Left ventricle myocardium inferior (tissue), 1 donor: ENCODE measurements at regions not wholly inside any gene's neighbourhood (a gene's known extent, or its start where the extent isn't known, plus 50 kb on each side); places are given as distances from the start of the nearest gene placed in this dataset.

Experiments used
- DNase-seq: peaks from one replicate; pipeline ENCODE4 v3.0.0-alpha.2; 2020
- H3K27ac ChIP-seq: fragments of 200-600 bp; replicated peaks from 2 replicates; pipeline ENCODE4 v1.8.0; 2021
- H3K27me3 ChIP-seq: fragments of 200-600 bp; 2 replicates; pipeline ENCODE4 v1.8.0; 2021; ENCODE audit warnings: low read depth
- H3K36me3 ChIP-seq: fragments of 200-600 bp; 2 replicates; pipeline ENCODE4 v1.8.0; 2021
- H3K4me1 ChIP-seq: fragments of 200-600 bp; 2 replicates; pipeline ENCODE4 v1.8.0; 2021
- H3K4me3 ChIP-seq: fragments of 200-600 bp; 2 replicates; pipeline ENCODE4 v1.8.0; 2021; ENCODE audit warnings: mild to moderate bottlenecking, moderate library complexity
- H3K9me3 ChIP-seq: fragments of 200-600 bp; replicated peaks from 2 replicates; pipeline ENCODE4 v1.8.0; 2021
- CTCF ChIP-seq: fragments of 200-600 bp; IDR thresholded peaks from 2 replicates; pipeline ENCODE4 v1.8.0; 2021; ENCODE audit warnings: antibody characterized with exemption, mild to moderate bottlenecking, borderline replicate concordance
- intact Hi-C: fragments of 100-400 bp; cut with micrococcal nuclease; formaldehyde crosslinking; loops from one replicate; pipeline ENCODE4 v1.11.0; 2022
- donor health status: DM: no; HTN: yes; CAD: no; lungs with severe emphysema.

GRCh38 chr16:47886631-47887415 is 269.0 kb downstream of the ABCC12 start:
- no peak overlapping the region for H3K4me3 ChIP-seq
- peaks cover 6% of the 10 kb centered on the region for H3K9me3 ChIP-seq
- DNase-seq = no peak
- no peaks in the 10 kb centered on the region for H3K4me1 ChIP-seq
- intact Hi-C loops = no loop called here
- H3K27me3 ChIP-seq = peaks cover 59% of the 10 kb centered on the region
- H3K27ac ChIP-seq = no peak overlapping the region
- no peaks in the 10 kb centered on the region for H3K36me3 ChIP-seq
- no peak for TF ChIP-seq CTCF

GRCh38 chr16:47886139-47886538 is 269.7 kb downstream of the ABCC12 start:
- intact Hi-C loops = no loop called here
- no peak for DNase-seq
- Histone ChIP-seq H3K4me3 (no peak overlapping the region), H3K9me3 (peaks cover 3% of the 10 kb centered on the region), H3K27ac (no peak overlapping the region), H3K4me1 (no peaks in the 10 kb centered on the region), H3K36me3 (no peaks in the 10 kb centered on the region), H3K27me3 (peaks cover 59% of the 10 kb centered on the region)
- no peak for TF ChIP-seq CTCF

GRCh38 chr16:47885489-47885888 is 270.3 kb downstream of the ABCC12 start:
- H3K4me1 ChIP-seq = no peaks in the 10 kb centered on the region
- intact Hi-C loops = no loop called here
- DNase-seq = no peak
- no peak overlapping the region for H3K4me3 ChIP-seq
- no peaks in the 10 kb centered on the region for H3K36me3 ChIP-seq
- no peak overlapping the region for H3K27ac ChIP-seq
- H3K9me3 ChIP-seq = no peaks in the 10 kb centered on the region
- no peak for TF ChIP-seq CTCF
- peaks cover 59% of the 10 kb centered on the region for H3K27me3 ChIP-seq

- H3K4me1 ChIP-seq = no peaks in the 10 kb centered on the region
- intact Hi-C loops = no loop called here
- DNase-seq = no peak
- H3K36me3 ChIP-seq = no peaks in the 10 kb centered on the region
- no peak for TF ChIP-seq CTCF
- H3K27me3 ChIP-seq = peaks cover 50% of the 10 kb centered on the region
- no peak overlapping the region for H3K4me3 ChIP-seq
- no peak overlapping the region for H3K27ac ChIP-seq
- no peaks in the 10 kb centered on the region for H3K9me3 ChIP-seq
Measured at GRCh38 chr16:47884116-47884725, 271.6 kb downstream of the ABCC12 start.

GRCh38 chr16:47881574-47881973 is 274.2 kb downstream of the ABCC12 start:
- H3K9me3 ChIP-seq = no peaks in the 10 kb centered on the region
- H3K4me3 ChIP-seq = no peak overlapping the region
- TF ChIP-seq CTCF = no peak
- H3K27ac ChIP-seq = no peak overlapping the region
- no peak for DNase-seq
- peaks cover 25% of the 10 kb centered on the region for H3K27me3 ChIP-seq
- intact Hi-C loops = no loop called here
- no peaks in the 10 kb centered on the region for H3K36me3 ChIP-seq
- no peaks in the 10 kb centered on the region for H3K4me1 ChIP-seq
